ENCODE measurements at regions not wholly inside any gene's neighbourhood (a gene's known extent, or its start where the extent isn't known, plus 50 kb on each side); places are given as distances from the start of the nearest gene placed in this dataset.

- Mint-ChIP-seq H3K27me3 (ENCODE audit: unreplicated experiment) (no peaks in the 10 kb centered on the region), H3K27ac (ENCODE audit: unreplicated experiment) (no peak overlapping the region), H3K36me3 (ENCODE audit: unreplicated experiment) (peaks cover 5% of the 10 kb centered on the region), H3K4me3 (ENCODE audit: unreplicated experiment) (no peak overlapping the region), H3K9me3 (ENCODE audit: unreplicated experiment) (no peaks in the 10 kb centered on the region), H3K4me1 (ENCODE audit: low read depth, unreplicated experiment) (no peaks in the 10 kb centered on the region)
- DNase-seq, result no peak
- TF ChIP-seq, protein P1, sequence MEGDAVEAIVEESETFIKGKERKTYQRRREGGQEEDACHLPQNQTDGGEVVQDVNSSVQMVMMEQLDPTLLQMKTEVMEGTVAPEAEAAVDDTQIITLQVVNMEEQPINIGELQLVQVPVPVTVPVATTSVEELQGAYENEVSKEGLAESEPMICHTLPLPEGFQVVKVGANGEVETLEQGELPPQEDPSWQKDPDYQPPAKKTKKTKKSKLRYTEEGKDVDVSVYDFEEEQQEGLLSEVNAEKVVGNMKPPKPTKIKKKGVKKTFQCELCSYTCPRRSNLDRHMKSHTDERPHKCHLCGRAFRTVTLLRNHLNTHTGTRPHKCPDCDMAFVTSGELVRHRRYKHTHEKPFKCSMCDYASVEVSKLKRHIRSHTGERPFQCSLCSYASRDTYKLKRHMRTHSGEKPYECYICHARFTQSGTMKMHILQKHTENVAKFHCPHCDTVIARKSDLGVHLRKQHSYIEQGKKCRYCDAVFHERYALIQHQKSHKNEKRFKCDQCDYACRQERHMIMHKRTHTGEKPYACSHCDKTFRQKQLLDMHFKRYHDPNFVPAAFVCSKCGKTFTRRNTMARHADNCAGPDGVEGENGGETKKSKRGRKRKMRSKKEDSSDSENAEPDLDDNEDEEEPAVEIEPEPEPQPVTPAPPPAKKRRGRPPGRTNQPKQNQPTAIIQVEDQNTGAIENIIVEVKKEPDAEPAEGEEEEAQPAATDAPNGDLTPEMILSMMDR (IDR thresholded peaks at IDR 0.05; ENCODE audit: partially characterized antibody, unreplicated experiment), result no peak
These were observed 265.0 kb upstream of the SOX2 start for GRCh38 chr3:181446741-181447140.

DNA sequence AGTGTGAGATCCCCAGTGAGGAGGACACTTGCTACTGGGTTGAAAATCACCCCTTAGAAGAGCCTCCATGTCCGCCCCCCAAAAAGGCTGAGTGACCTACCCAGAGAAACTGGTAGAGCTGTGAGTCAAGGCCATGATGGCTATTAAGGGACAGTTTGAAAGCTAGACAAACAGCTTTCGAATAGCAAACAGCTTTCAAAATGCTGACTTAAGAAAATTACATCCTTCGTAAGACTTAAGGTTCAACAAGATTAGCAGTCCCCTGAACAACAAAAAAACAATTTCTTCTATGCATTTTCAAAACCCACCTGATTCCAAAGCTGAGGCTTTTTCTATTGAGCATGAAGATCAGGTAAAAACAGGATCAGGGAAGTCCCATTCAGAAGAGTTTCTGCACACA lies 269.7 kb upstream of the SOX2 start:
- Mint-ChIP-seq H3K36me3 (ENCODE audit: unreplicated experiment) (no peaks in the 10 kb centered on the region), H3K4me1 (ENCODE audit: low read depth, unreplicated experiment) (no peaks in the 10 kb centered on the region), H3K27me3 (ENCODE audit: unreplicated experiment) (no peaks in the 10 kb centered on the region), H3K4me3 (ENCODE audit: unreplicated experiment) (no peak overlapping the region), H3K27ac (ENCODE audit: unreplicated experiment) (no peak overlapping the region), H3K9me3 (ENCODE audit: unreplicated experiment) (no peaks in the 10 kb centered on the region)
- TF ChIP-seq, protein P1 (IDR thresholded peaks at IDR 0.05; ENCODE audit: partially characterized antibody, unreplicated experiment), result no peak
- DNase-seq, result no peak

DNA sequence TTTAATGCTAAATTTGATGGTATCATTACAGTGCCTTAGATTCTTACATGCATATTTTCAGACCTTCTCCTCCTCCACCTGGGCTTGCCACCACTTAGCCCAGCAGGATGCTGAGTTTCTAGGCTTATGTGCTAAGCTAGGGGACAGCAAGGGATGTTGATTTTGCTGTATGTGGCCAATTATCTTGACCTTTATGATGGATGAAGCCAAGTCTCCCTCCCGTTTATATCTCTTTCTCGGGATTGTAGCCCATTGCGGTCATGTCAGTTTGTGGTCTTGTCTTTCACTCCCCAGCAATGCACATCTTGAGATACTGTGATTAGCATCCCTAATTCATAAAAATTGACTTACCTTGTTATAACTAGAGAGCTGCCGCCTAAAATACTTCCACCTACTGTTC lies 278.7 kb upstream of the SOX2 start:
- Mint-ChIP-seq H3K36me3 (ENCODE audit: unreplicated experiment) (no peaks in the 10 kb centered on the region), H3K27ac (ENCODE audit: unreplicated experiment) (no peak overlapping the region), H3K9me3 (ENCODE audit: unreplicated experiment) (no peaks in the 10 kb centered on the region), H3K27me3 (ENCODE audit: unreplicated experiment) (peaks cover 3% of the 10 kb centered on the region), H3K4me1 (ENCODE audit: low read depth, unreplicated experiment) (no peaks in the 10 kb centered on the region), H3K4me3 (ENCODE audit: unreplicated experiment) (no peak overlapping the region)
- TF ChIP-seq, protein P1 (IDR thresholded peaks at IDR 0.05; ENCODE audit: partially characterized antibody, unreplicated experiment), result no peak
- DNase-seq, result no peak

GRCh38 chr3:181431748-181432147 lies 280.0 kb upstream of the SOX2 start:
- no peak for DNase-seq
- Mint-ChIP-seq H3K27me3 (ENCODE audit: unreplicated experiment) (peaks cover 3% of the 10 kb centered on the region), H3K4me3 (ENCODE audit: unreplicated experiment) (no peak overlapping the region), H3K4me1 (ENCODE audit: low read depth, unreplicated experiment) (no peaks in the 10 kb centered on the region), H3K27ac (ENCODE audit: unreplicated experiment) (no peak overlapping the region), H3K9me3 (ENCODE audit: unreplicated experiment) (no peaks in the 10 kb centered on the region), H3K36me3 (ENCODE audit: unreplicated experiment) (no peaks in the 10 kb centered on the region)
- TF ChIP-seq, protein P1 (IDR thresholded peaks at IDR 0.05; ENCODE audit: partially characterized antibody, unreplicated experiment), result no peak

- TF ChIP-seq, protein P1 (IDR thresholded peaks at IDR 0.05; ENCODE audit: partially characterized antibody, unreplicated experiment), result no peak
- DNase-seq, result no peak
- H3K4me1 Mint-ChIP-seq (ENCODE audit: low read depth, unreplicated experiment), result peaks cover 2% of the 10 kb centered on the region
- H3K27me3 Mint-ChIP-seq (ENCODE audit: unreplicated experiment), result peaks cover 3% of the 10 kb centered on the region
- no peak overlapping the region for H3K27ac Mint-ChIP-seq (ENCODE audit: unreplicated experiment)
- H3K9me3 Mint-ChIP-seq (ENCODE audit: unreplicated experiment), result peaks cover 1% of the 10 kb centered on the region
- H3K4me3 Mint-ChIP-seq (ENCODE audit: unreplicated experiment), result no peak overlapping the region
- no peaks in the 10 kb centered on the region for H3K36me3 Mint-ChIP-seq (ENCODE audit: unreplicated experiment)
These were observed 286.7 kb upstream of the SOX2 start for GRCh38 chr3:181425074-181425473.

All from glutamatergic neuron (in vitro differentiated cells).